ENCODE measurements at regions not wholly inside any gene's neighbourhood (a gene's known extent, or its start where the extent isn't known, plus 50 kb on each side); places are given as distances from the start of the nearest gene placed in this dataset.

GRCh38 chr2:198488964-198489363, 684.6 kb downstream of the PLCL1 start:
- Histone ChIP-seq H3K79me2 (ENCODE audit: control insufficient read depth, insufficient read depth, low read length) (no peaks in the 10 kb centered on the region), H3K4me3 (no peak overlapping the region), H4K20me1 (replicated peaks; ENCODE audit: control insufficient read depth, insufficient read depth, low read length) (no peaks in the 10 kb centered on the region), H3K27ac (ENCODE audit: extremely low read depth, low read depth, low read length) (no peak overlapping the region), H3K4me1 (replicated peaks in 1 of 2; ENCODE audit: control insufficient read depth in 2 of 2, insufficient read depth in 2 of 2, low read length in 2 of 2) (no peaks in the 10 kb centered on the region), H3K4me2 (ENCODE audit: insufficient read depth, low read length) (no peak overlapping the region), H2AFZ (ENCODE audit: low read depth, low read length) (no peak overlapping the region), H3K9me1 (ENCODE audit: control insufficient read depth, insufficient read depth, low read length) (no peaks in the 10 kb centered on the region), H3K27me3 (ENCODE audit: control insufficient read depth in 2 of 2, insufficient read depth in 2 of 2, low read length in 2 of 2) (no peaks in the 10 kb centered on the region), H3K9ac (ENCODE audit: insufficient read depth in 1 of 2, low read depth in 2 of 2, low read length in 2 of 2) (no peak overlapping the region), H3K36me3 (ENCODE audit: control insufficient read depth, insufficient read depth, low read length) (no peaks in the 10 kb centered on the region), H3K9me3 (replicated peaks; ENCODE audit: control insufficient read depth, insufficient read depth, low read depth, low read length) (no peaks in the 10 kb centered on the region)
- intact Hi-C loops (cut with micrococcal nuclease) (no loop called here), in situ Hi-C loops (cut with MboI) (no loop called here)
- TF ChIP-seq KDM2B (CRISPR knock-in tag; IDR thresholded peaks at IDR 0.05) (no peak), FOXA1 (IDR thresholded peaks at IDR 0.05; ENCODE audit: borderline replicate concordance) (no peak), NFYB (IDR thresholded peaks at IDR 0.05; ENCODE audit: extremely low read depth, insufficient read length) (no peak), MAFF (IDR thresholded peaks at IDR 0.05; ENCODE audit: low read length) (no peak), ZNF134 (CRISPR knock-in tag; conservative IDR thresholded peaks at IDR 0.05) (no peak), POLR2AphosphoS5 (IDR thresholded peaks at IDR 0.05; ENCODE audit: control insufficient read depth, insufficient read depth, low read depth, low read length) (no peak), ZNF77 (CRISPR knock-in tag; IDR thresholded peaks at IDR 0.05) (no peak), SRSF7 (optimal IDR thresholded peaks at IDR 0.05; ENCODE audit: low read depth, low read length) (no peak), ZNF431 (CRISPR knock-in tag; IDR thresholded peaks at IDR 0.05) (no peak), RAD21 (CRISPR knock-in tag; conservative IDR thresholded peaks at IDR 0.05 in 1 of 2, IDR thresholded peaks at IDR 0.05 in 1 of 2) (no peak), LCOR (CRISPR knock-in tag; IDR thresholded peaks at IDR 0.05) (no peak), ETV1 (tag; conservative IDR thresholded peaks at IDR 0.05; ENCODE audit: low read depth) (no peak), HBP1 (CRISPR knock-in tag; IDR thresholded peaks at IDR 0.05) (no peak), U2AF2 (optimal IDR thresholded peaks at IDR 0.05; ENCODE audit: low read depth, low read length) (no peak), ZNF668 (CRISPR knock-in tag; IDR thresholded peaks at IDR 0.05) (no peak), ZNF561 (CRISPR knock-in tag; conservative IDR thresholded peaks at IDR 0.05) (no peak)
- POLR2A ChIA-PET, result no interaction called here
- no peak for ATAC-seq
- no TSS peak for BruUV-seq (replicated peaks)
- CTCF ChIA-PET (ENCODE audit: low intra/inter-chr PET ratio), result no interaction called here
- DNase-seq (ENCODE audit: extremely low read depth in 1 of 4, low spot score in 3 of 4), result no peak
- FAIRE-seq, result no peak
